IMR-90 (cell line): ENCODE measurements at regions not wholly inside any gene's neighbourhood (a gene's known extent, or its start where the extent isn't known, plus 50 kb on each side); places are given as distances from the start of the nearest gene placed in this dataset.

Source experiments
- ATAC-seq: fragments of 200-7000 bp; cut with Tn5 transposase; 2 replicates; pipeline ENCODE4 v1.9.1; 2020; ENCODE audit warnings: low read depth, mild to moderate bottlenecking, moderate library complexity
- BruUV-seq: library from RNA; stranded (reverse); fragments of 400-500 nt; replicated peaks from 2 replicates; lab custom pipeline; 2021; lab: Mats Ljungman, UMichigan
- CTCF ChIA-PET: fragments of 300-600 bp; formaldehyde crosslinking; extraction: SDS; loops from one replicate; lab custom pipeline; 2021; ENCODE audit warnings: antibody characterized with exemption; lab: Yijun Ruan, JAX
- POLR2A ChIA-PET: fragments of 300-600 bp; sonication (Branson Sonifier 250); formaldehyde crosslinking; loops from one replicate; lab custom pipeline; 2022; ENCODE audit warnings: antibody characterized with exemption; ENCODE audit not compliant: unreplicated experiment; lab: Charles Lee
- DNase-seq: peaks from one replicate; pipeline ENCODE4 v3.0.0; 2013
- H2AFZ ChIP-seq: replicated peaks from 2 replicates; pipeline ENCODE3; 2013; ENCODE audit warnings: low read length, mild to moderate bottlenecking; ENCODE audit not compliant: poor library complexity
- H2AK5ac ChIP-seq: 2 replicates; pipeline ENCODE4 v1.6.1; 2013; ENCODE audit warnings: low read depth, low read length, inconsistent platforms
- H2AK9ac ChIP-seq: replicated peaks from 2 replicates; pipeline ENCODE3; 2013; ENCODE audit warnings: mild to moderate bottlenecking, low read depth, low read length, moderate library complexity; ENCODE audit not compliant: poor library complexity
- H2BK120ac ChIP-seq: 2 replicates; pipeline ENCODE4 v1.6.1; 2013; ENCODE audit warnings: low read depth, low read length, inconsistent platforms
- H2BK15ac ChIP-seq: 3 replicates; pipeline ENCODE4 v1.6.1; 2013; ENCODE audit warnings: low read depth, low read length, inconsistent platforms
- H2BK20ac ChIP-seq: 2 replicates; pipeline ENCODE4 v1.6.1; 2013; ENCODE audit warnings: low read depth, mild to moderate bottlenecking, inconsistent platforms, low read length, moderate library complexity
- H2BK5ac ChIP-seq: 2 replicates; pipeline ENCODE4 v1.6.1; 2013; ENCODE audit warnings: mild to moderate bottlenecking, low read depth, low read length, inconsistent platforms; ENCODE audit not compliant: poor library complexity, severe bottlenecking
- H3K14ac ChIP-seq: replicated peaks from 2 replicates; pipeline ENCODE4 v1.6.1; 2013; ENCODE audit warnings: low read depth, low read length, inconsistent platforms
- H3K18ac ChIP-seq: 2 replicates; pipeline ENCODE4 v1.6.1; 2013; ENCODE audit warnings: low read depth, low read length, control low read depth
- H3K23ac ChIP-seq: 2 replicates; pipeline ENCODE4 v1.6.1; 2013; ENCODE audit warnings: low read depth, low read length, inconsistent platforms
- H3K27ac ChIP-seq: 2 replicates; pipeline ENCODE4 v1.5.1; 2013; ENCODE audit warnings: mild to moderate bottlenecking, control low read depth, low read length; ENCODE audit not compliant: insufficient read depth
- H3K27me3 ChIP-seq: 2 replicates; pipeline ENCODE4 v1.6.1; 2013; ENCODE audit warnings: low read length; ENCODE audit not compliant: control insufficient read depth, insufficient read depth
- H3K36me3 ChIP-seq: 2 replicates; pipeline ENCODE4 v1.6.1; 2013; ENCODE audit warnings: low read length, mixed read lengths; ENCODE audit not compliant: control insufficient read depth, insufficient read depth
- H3K4ac ChIP-seq: 2 replicates; pipeline ENCODE4 v1.6.1; 2013; ENCODE audit warnings: low read depth, low read length, inconsistent platforms
- H3K4me1 ChIP-seq: 2 replicates; pipeline ENCODE4 v1.6.1; 2013; ENCODE audit warnings: low read length, mixed read lengths; ENCODE audit not compliant: control insufficient read depth, insufficient read depth
- H3K4me2 ChIP-seq: 2 replicates; pipeline ENCODE4 v1.6.1; 2013; ENCODE audit warnings: low read depth, mild to moderate bottlenecking, control low read depth, low read length, moderate library complexity
- H3K4me3 ChIP-seq: 2 replicates; pipeline ENCODE4 v1.5.1; 2013; ENCODE audit warnings: low read depth, mild to moderate bottlenecking, control low read depth, low read length, moderate library complexity; ENCODE audit not compliant: insufficient read depth
- H3K56ac ChIP-seq: 2 replicates; pipeline ENCODE4 v1.6.1; 2013; ENCODE audit warnings: low read length, inconsistent platforms; ENCODE audit not compliant: insufficient read depth; ENCODE audit errors: extremely low read depth
- H3K79me1 ChIP-seq, 2 experiments: 2 replicates each; pipeline ENCODE4 v1.6.1; 2013; ENCODE audit warnings: low read length in 2 of 2, inconsistent platforms in 1 of 2, low read depth in 1 of 2
- H3K9ac ChIP-seq: 2 replicates; pipeline ENCODE4 v1.6.1; 2013; ENCODE audit warnings: low read depth, low read length, control low read depth
- H3K9me1 ChIP-seq: 2 replicates; pipeline ENCODE4 v1.6.1; 2013; ENCODE audit warnings: low read length, inconsistent platforms; ENCODE audit not compliant: insufficient read depth
- H3K9me3 ChIP-seq: 2 replicates; pipeline ENCODE4 v1.6.1; 2013; ENCODE audit warnings: low read length; ENCODE audit not compliant: control insufficient read depth, insufficient read depth
- H4K20me1 ChIP-seq: 2 replicates; pipeline ENCODE4 v1.6.1; 2013; ENCODE audit warnings: low read length, inconsistent platforms; ENCODE audit not compliant: insufficient read depth
- H4K5ac ChIP-seq: 2 replicates; pipeline ENCODE4 v1.6.1; 2013; ENCODE audit warnings: mild to moderate bottlenecking, low read depth, low read length, control low read depth
- H4K8ac ChIP-seq, 2 experiments: 2 replicates each; pipeline ENCODE4 v1.6.1; 2013; ENCODE audit warnings: low read depth in 2 of 2, low read length in 2 of 2, control low read depth in 1 of 2, inconsistent platforms in 1 of 2
- H4K91ac ChIP-seq: 2 replicates; pipeline ENCODE4 v1.6.1; 2013; ENCODE audit warnings: low read depth, low read length, inconsistent platforms; ENCODE audit not compliant: insufficient read depth
- CEBPB ChIP-seq: IDR thresholded peaks from 2 replicates; pipeline ENCODE4 v1.6.1; 2012; ENCODE audit warnings: low read depth, low read length, improper control_type of control experiment
- CTCF ChIP-seq: conservative IDR thresholded peaks from 2 replicates; pipeline ENCODE4 v1.5.1; 2012; ENCODE audit warnings: mild to moderate bottlenecking, low read depth, low read length, improper control_type of control experiment
- FOS ChIP-seq: fragments of 150-350 bp; IDR thresholded peaks from 2 replicates; pipeline ENCODE4 v1.6.1; 2016; ENCODE audit warnings: low read depth, low read length
- MXI1 ChIP-seq: IDR thresholded peaks from 2 replicates; pipeline ENCODE4 v1.6.1; 2012; ENCODE audit warnings: low read depth, mild to moderate bottlenecking, low read length, moderate library complexity, borderline replicate concordance
- NFE2L2 ChIP-seq: fragments of 150-350 bp; IDR thresholded peaks from 2 replicates; pipeline ENCODE4 v1.6.1; 2016; ENCODE audit warnings: low read depth, mild to moderate bottlenecking, low read length
- POLR2A ChIP-seq: IDR thresholded peaks from 2 replicates; pipeline ENCODE4 v1.6.1; 2012; ENCODE audit warnings: mild to moderate bottlenecking, low read depth, low read length
- RAD21 ChIP-seq: IDR thresholded peaks from 2 replicates; pipeline ENCODE4 v1.6.1; 2012; ENCODE audit warnings: low read length, improper control_type of control experiment
- RFX5 ChIP-seq: IDR thresholded peaks from 2 replicates; pipeline ENCODE4 v1.8.0; 2012; ENCODE audit warnings: low read depth, mild to moderate bottlenecking, low read length, moderate library complexity
- SMC3 ChIP-seq: fragments of 150-350 bp; IDR thresholded peaks from 2 replicates; pipeline ENCODE4 v1.6.1; 2016; ENCODE audit warnings: low read depth, mild to moderate bottlenecking, antibody characterized with exemption, low read length, moderate library complexity
- USF2 ChIP-seq: fragments of 150-350 bp; IDR thresholded peaks from 2 replicates; pipeline ENCODE4 v1.6.1; 2017; ENCODE audit warnings: mild to moderate bottlenecking, antibody characterized with exemption, low read length, low read depth
- WGBS, 2 experiments: methylation state at CpG; one replicate each; pipeline versions ENCODE4 v1.1.5 to v1.1.7; 2013; ENCODE audit warnings: missing lambda C conversion rate in 2 of 2; ENCODE audit not compliant: insufficient read length in 1 of 2; ENCODE audit errors: extremely low coverage in 2 of 2; 5-methylcytosine and 5-hydroxymethylcytosine counted together
- dilution Hi-C: fragments of 300-500 bp; cut with HindIII; formaldehyde crosslinking; loops from one replicate; pipeline ENCODE4 v1.14.3; 2018; ENCODE audit warnings: low sequenced_read_pairs; ENCODE audit not compliant: unreplicated experiment
- in situ Hi-C: fragments of 300-500 bp; cut with MboI; formaldehyde crosslinking; loops from 3 replicates; pipeline ENCODE4 v1.14.3; 2019; ENCODE audit warnings: low sequenced_read_pairs, inconsistent platforms, mixed read lengths
- intact Hi-C: fragments of 100-400 bp; cut with micrococcal nuclease; formaldehyde crosslinking; loops from 2 replicates; pipeline ENCODE4 v1.10.0; 2022
- TF ChIP-seq, protein P1 (sequence below): fragments of 150-350 bp; IDR thresholded peaks from 2 replicates; pipeline ENCODE4 v1.6.1; 2016; ENCODE audit warnings: low read depth, mild to moderate bottlenecking, low read length, moderate library complexity, borderline replicate concordance

- Histone ChIP-seq H2BK20ac (no peak overlapping the region), H2AFZ (no peak overlapping the region), H3K9ac (no peak overlapping the region), H2BK5ac (no peak overlapping the region), H3K18ac (no peak overlapping the region), H3K4me3 (no peak overlapping the region), H3K14ac (no peak overlapping the region), H3K4me2 (no peak overlapping the region), H4K20me1 (no peaks in the 10 kb centered on the region), H2AK5ac (no peak overlapping the region), H3K9me1 (peaks cover 6% of the 10 kb centered on the region), H3K4ac (no peak overlapping the region), H3K56ac (no peak overlapping the region), H4K91ac (no peak overlapping the region), H4K8ac (no peak overlapping the region), H2BK120ac (no peak overlapping the region), H4K5ac (no peak overlapping the region), H2AK9ac (no peak overlapping the region), H3K9me3 (no peaks in the 10 kb centered on the region), H3K23ac (no peak overlapping the region), H3K36me3 (no peaks in the 10 kb centered on the region), H3K27ac (no peak overlapping the region), H2BK15ac (no peak overlapping the region), H3K4me1 (peaks cover 4% of the 10 kb centered on the region), H3K79me1 (0 out of 4 replicates have a peak, but pooled peaks cover 0 to 4% of the 10 kb centered on the region in 2 experiments), H3K27me3 (no peaks in the 10 kb centered on the region)
- in situ Hi-C loops, result no loop called here
- TF ChIP-seq, protein P1, sequence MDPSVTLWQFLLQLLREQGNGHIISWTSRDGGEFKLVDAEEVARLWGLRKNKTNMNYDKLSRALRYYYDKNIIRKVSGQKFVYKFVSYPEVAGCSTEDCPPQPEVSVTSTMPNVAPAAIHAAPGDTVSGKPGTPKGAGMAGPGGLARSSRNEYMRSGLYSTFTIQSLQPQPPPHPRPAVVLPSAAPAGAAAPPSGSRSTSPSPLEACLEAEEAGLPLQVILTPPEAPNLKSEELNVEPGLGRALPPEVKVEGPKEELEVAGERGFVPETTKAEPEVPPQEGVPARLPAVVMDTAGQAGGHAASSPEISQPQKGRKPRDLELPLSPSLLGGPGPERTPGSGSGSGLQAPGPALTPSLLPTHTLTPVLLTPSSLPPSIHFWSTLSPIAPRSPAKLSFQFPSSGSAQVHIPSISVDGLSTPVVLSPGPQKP, result no peak
- TF ChIP-seq CEBPB, result no peak
- TF ChIP-seq CTCF, result no peak
- no peak for TF ChIP-seq USF2
- no peak for TF ChIP-seq NFE2L2
- TF ChIP-seq FOS, result no peak
- TF ChIP-seq SMC3, result no peak
- TF ChIP-seq MXI1, result no peak
- no peak for TF ChIP-seq RAD21
- TF ChIP-seq POLR2A, result no peak
- TF ChIP-seq RFX5, result no peak
- DNase-seq, result no peak
- no CpG with 5 or more reads among the region's 3 CpGs for WGBS, 2 experiments
- dilution Hi-C loops, result no loop called here
- no peak for ATAC-seq
- no TSS peak for BruUV-seq
- CTCF ChIA-PET, result interaction anchor here (1.1 kb wide), 1 partner anchor 13 kb away, joined by 3 read pairs; no protein-coding TSS in a partner anchor
- intact Hi-C loops, result no loop called here
- POLR2A ChIA-PET, result no interaction called here
These were observed 60.4 kb upstream of the DUSP5 start for GRCh38 chr10:110437351-110437605.
